GM21786 (cell line): ENCODE measurements at regions not wholly inside any gene's neighbourhood (a gene's known extent, or its start where the extent isn't known, plus 50 kb on each side); places are given as distances from the start of the nearest gene placed in this dataset.

Source experiments
- ATAC-seq: cut with Tn5 transposase; IDR thresholded peaks from one replicate; pipeline ENCODE4 v1.9.1; 2021; ENCODE audit not compliant: unreplicated experiment

- no peak for ATAC-seq
Observed at GRCh38 chr6:164183556-164184123, 769.1 kb downstream of the QKI start.

DNA sequence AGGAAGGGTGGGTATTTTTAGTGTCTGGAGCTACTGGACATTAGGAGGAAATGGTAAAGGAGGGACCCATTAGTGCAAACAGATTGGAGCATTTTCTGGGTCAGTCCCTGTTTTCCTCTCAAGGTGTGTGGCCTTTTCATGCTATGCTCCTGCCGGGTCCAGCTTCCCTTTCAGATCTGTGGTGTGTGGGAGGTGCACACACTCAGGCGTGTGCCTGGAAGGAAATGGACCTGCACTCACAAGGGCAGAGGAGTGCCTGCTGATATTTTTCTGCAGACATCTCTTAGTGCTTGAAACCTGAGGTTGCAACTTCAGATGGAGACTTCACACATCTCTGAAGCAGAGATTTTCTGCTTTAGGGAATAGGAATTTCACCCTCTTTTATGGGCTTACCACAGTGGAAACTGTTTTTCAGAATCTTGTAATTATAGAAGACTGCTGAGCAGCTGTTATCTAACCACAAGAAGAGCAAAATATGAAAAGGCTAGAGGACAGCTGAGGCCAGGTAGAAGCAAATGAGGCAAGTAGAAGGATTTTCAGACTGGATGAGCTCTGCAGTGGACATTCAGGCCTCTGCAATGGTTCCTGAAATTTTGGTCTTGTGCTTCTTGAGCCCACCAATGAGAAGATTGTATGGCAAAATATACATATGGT is 764.3 kb downstream of the QKI start:
- no peak for ATAC-seq

DNA sequence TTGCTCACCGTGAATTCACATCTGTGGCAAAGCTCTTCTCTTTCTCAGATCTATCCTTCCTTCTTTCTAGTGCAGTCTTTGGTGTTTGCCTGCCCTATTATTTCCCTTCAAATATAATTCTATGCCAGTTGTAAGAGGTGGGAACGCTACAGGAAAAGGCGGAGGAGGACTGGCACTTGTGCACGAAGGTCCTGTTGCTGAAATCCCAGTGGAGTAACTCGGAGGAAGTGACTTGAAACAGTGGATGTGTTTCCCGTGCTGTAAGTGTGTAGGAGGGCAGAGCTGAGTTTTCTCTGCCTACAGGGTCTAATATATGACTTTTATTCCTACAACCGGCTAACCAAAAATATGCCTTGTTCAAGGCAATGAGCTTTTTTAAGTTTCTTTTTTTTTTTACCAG is 754.8 kb downstream of the QKI start:
- ATAC-seq, result no peak

DNA sequence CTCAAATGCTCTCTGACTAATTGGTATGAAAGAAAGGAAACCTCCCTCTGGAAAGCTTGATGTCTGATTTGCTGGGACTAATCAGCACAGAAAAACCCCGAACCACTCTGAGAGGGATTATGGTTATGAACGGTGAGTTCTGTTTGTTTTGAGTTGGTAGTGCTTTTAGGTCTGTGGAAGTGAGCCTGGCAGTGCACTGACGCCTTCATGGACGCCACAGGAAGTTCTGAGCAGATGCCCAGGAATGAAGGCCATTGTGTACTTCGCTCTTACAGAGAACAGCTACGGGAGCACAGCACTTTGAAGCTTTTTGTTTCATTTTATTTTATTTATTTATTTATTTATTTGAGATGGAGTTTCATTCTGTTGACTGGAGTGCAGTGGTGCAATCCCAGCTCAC is 754.1 kb downstream of the QKI start:
- no peak for ATAC-seq

DNA sequence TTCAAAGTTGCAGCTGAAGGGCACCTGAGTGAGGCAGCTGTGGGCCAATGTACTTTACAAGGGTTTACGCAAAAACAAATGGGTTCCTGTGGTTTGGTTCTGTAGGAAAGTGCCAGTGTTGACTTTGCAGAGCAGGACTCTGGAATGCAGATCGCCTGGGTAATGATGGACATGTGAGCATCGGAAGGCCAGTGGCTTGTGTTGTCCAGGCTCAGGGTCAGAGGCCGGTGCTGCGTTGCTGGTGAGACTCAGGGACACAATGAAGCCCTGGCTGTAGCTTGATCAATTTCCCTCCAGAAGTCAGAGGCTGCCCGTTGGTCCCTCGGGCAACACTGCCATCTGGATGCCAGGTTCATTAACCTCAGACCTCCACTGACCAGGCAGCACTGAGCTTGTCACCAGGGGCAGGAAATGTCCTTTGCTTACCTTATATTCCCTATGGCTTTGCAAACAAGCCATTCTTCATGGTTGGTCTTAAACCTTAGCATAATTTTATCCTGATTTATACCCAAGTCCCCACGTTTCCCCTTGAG is 753.4 kb downstream of the QKI start:
- no peak for ATAC-seq

DNA sequence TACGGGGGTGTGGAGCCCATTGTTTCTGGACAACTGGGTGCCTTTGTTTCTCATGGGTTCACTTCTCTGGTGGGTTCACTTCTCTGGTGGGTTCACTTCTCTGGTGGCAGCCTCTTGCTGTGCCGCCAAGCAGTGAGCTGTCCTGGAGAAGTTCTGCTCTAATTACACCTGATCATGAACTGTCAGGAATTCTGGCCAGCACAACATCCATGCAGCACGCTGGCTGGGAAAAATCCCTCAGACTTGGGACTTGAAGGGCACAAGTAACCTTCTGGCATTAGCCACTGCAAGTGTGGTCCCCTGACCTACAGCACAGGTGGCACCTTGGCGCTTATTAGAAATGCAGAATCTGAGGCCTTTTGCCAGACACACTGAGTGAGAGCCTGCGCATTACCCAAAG is 752.5 kb downstream of the QKI start:
- ATAC-seq, result no peak

- no peak for ATAC-seq
Observed at GRCh38 chr6:164166515-164166914, 752.0 kb downstream of the QKI start.

GRCh38 chr6:164164876-164165275 is 750.4 kb downstream of the QKI start:
- ATAC-seq, result no peak

GRCh38 chr6:164163239-164163638 is 748.7 kb downstream of the QKI start:
- no peak for ATAC-seq

DNA sequence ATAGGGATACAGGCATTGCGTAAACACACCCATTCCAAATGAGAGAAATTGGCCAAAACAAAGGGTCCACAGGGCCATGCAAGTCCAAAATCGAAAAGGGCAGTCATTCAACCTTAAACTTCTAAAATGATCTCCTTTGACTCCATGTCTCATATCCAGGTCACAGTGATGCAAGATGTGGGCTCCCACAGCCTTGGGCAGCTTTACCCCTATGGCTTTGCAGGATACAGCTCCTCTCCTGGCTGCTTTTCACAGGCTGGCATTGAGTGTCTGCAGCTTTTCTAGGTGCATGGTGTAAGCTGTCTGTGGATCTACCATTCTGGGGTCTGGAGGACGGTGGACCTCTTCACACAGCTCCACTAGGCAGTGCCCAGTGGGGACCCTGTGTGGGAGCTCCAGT is 744.5 kb downstream of the QKI start:
- ATAC-seq, result no peak

DNA sequence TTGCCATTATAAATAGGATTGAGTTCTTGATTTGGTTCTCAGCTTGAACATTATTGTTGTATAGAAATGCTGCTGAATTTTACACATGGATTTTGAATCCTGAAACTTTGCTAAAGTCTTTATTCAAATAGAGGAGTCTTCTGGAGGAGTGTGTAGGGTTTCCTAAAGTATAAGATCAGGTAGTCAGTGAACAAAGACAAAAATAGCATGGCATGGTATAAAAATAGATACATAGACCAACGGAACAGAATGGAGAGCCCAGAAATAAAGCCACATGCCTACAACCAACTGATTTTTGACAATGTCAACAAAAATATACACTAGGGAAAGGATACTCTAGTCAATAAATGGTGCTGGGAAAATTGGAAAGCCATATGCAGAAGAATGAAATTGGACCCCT is 740.1 kb downstream of the QKI start:
- ATAC-seq, result no peak

DNA sequence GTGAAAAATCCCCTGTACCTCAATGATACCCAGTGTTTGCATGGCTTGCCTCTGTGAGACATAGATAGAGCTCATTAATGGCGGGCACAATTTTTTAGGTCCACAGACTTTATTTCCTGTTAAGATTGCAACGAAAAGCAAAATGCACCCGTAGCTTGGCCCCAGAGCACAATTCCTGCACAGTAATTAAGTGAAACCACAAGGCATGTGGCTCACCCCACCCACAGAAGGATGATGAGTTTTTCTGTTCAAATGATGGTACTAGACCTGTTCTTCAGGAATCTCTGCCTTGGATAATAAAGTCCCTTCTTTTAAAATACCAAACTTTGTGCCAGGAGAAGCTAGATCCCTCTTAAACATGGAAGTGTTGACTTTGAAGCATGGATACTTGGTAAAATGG is 738.1 kb downstream of the QKI start:
- no peak for ATAC-seq

- no peak for ATAC-seq
Observed at GRCh38 chr6:164151161-164152120, 736.9 kb downstream of the QKI start.

GRCh38 chr6:164150232-164150631 is 735.7 kb downstream of the QKI start:
- no peak for ATAC-seq

GRCh38 chr6:164148788-164149187 is 734.3 kb downstream of the QKI start:
- ATAC-seq, result no peak

GRCh38 chr6:164144316-164144715 is 729.8 kb downstream of the QKI start:
- ATAC-seq, result no peak

DNA sequence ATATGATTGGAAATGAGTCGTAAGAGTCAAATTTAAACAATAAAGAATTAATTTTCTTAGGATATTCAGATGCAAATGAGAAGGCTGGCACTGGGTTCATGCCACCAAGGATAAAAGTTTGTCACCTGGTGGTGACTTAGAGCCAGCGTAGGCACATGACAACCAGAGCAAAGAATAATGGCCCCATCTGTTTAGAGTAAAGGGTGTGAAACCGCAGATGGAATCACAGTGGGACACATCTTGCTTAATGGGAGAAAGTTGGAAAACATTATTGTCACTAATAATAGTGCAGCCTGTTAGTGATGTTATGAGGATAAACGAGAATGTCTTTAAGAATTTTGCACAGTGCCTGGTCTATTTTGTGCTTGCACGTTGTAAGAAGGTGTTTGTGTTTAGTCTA is 727.8 kb downstream of the QKI start:
- no peak for ATAC-seq

GRCh38 chr6:164135511-164136132 is 721.1 kb downstream of the QKI start:
- ATAC-seq, result no peak

- no peak for ATAC-seq
Observed at GRCh38 chr6:164133095-164133494, 718.6 kb downstream of the QKI start.

- ATAC-seq, result no peak
Observed at GRCh38 chr6:164130585-164130984, 716.1 kb downstream of the QKI start.

DNA sequence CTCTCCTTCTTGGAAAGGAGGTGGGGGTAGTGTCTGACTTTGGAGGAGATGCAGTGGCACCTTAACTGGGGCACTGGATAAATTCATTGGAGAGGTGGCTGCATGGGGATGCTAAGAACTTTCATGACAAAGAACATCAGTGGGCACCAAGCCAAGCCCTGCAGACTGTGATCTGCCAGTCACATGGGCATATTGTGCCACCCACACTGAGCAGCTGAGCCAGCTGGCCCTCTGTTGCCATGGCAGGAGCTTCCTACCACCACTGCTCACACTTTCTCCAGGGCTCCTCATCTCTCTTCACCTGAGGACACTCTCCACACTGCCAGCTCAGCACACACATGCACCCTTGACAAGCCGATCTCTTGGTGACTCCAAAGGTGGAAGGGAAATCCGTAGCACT is 715.6 kb downstream of the QKI start:
- ATAC-seq, result no peak
